Activated naive CD4-positive, alpha-beta T cell treated with anti-CD3 and anti-CD28 coated beads, Interleukin-2, amount 10 ng/mL, durations not matched to agents 7 days and 5 days (primary cell): ENCODE measurements at regions not wholly inside any gene's neighbourhood (a gene's known extent, or its start where the extent isn't known, plus 50 kb on each side); places are given as distances from the start of the nearest gene placed in this dataset.

ENCODE experiments used
- CTCF ChIA-PET: fragments of 350-600 bp; sonication (Branson Sonifier 250); formaldehyde crosslinking; loops from one replicate; lab custom pipeline; 2021; ENCODE audit warnings: antibody characterized with exemption; lab: Charles Lee
- DNase-seq: peaks from one replicate; pipeline ENCODE4 v3.0.0-alpha.2; 2020
- H3K27ac Mint-ChIP-seq: one replicate; pipeline ENCODE4 v1.8.0; 2021; ENCODE audit warnings: mild to moderate bottlenecking, moderate library complexity, mixed read lengths
- H3K27me3 Mint-ChIP-seq: one replicate; pipeline ENCODE4 v1.8.0; 2021; ENCODE audit warnings: mild to moderate bottlenecking, mixed read lengths
- H3K36me3 Mint-ChIP-seq: one replicate; pipeline ENCODE4 v1.8.0; 2021; ENCODE audit warnings: mixed read lengths
- H3K4me1 Mint-ChIP-seq: one replicate; pipeline ENCODE4 v1.8.0; 2021; ENCODE audit warnings: mixed read lengths
- H3K4me3 Mint-ChIP-seq: one replicate; pipeline ENCODE4 v1.8.0; 2021; ENCODE audit warnings: mild to moderate bottlenecking, moderate library complexity, mixed read lengths
- H3K9me3 Mint-ChIP-seq: one replicate; pipeline ENCODE4 v1.8.0; 2021; ENCODE audit warnings: mixed read lengths

DNA sequence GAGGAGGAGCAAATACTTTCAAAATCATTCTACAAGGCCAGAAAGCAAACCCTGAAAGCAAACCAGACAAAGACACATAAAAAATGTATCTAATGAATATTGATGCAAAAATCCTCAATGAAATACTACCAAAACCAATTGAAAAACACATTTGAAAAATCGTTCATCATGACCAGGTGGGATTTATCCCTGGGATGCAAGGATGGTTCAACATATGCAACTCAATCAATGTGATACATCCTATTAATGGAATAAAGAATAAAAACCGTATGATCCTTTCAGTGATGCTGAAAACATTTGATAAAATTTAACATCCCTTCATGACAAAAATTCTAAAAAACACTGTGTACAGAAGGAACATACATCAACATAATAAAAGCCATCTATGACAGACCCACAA is 337.6 kb downstream of the NNT start:
- DNase-seq, result no peak
- H3K4me3 Mint-ChIP-seq, result no peak overlapping the region
- H3K27me3 Mint-ChIP-seq, result no peaks in the 10 kb centered on the region
- CTCF ChIA-PET, result no interaction called here
- no peaks in the 10 kb centered on the region for H3K4me1 Mint-ChIP-seq
- H3K9me3 Mint-ChIP-seq, result peaks cover 9% of the 10 kb centered on the region
- H3K36me3 Mint-ChIP-seq, result no peaks in the 10 kb centered on the region
- H3K27ac Mint-ChIP-seq, result no peak overlapping the region

GRCh38 chr5:43926923-43927322 is 323.9 kb downstream of the NNT start:
- DNase-seq, result no peak
- H3K36me3 Mint-ChIP-seq, result no peaks in the 10 kb centered on the region
- H3K27ac Mint-ChIP-seq, result no peak overlapping the region
- H3K4me1 Mint-ChIP-seq, result no peaks in the 10 kb centered on the region
- CTCF ChIA-PET, result no interaction called here
- peaks cover 3% of the 10 kb centered on the region for H3K9me3 Mint-ChIP-seq
- no peak overlapping the region for H3K4me3 Mint-ChIP-seq
- no peaks in the 10 kb centered on the region for H3K27me3 Mint-ChIP-seq

DNA sequence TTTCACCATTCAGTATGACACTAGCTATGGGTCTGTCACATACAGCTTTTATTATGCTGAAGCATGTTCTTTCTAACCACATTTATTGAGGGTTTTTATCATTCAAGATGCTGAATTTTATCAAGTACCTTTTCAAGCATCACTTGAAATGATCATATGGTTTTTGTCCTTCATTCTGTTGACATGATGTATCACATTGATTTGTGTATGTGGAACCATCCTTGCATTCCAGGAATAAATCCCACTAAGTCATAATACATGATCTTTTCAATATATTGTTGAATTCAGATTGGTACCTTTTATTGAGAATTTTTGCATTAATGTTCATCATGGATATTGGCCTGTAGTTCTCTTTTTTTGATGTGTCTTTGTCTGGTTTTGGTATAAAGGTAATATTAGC is 317.4 kb downstream of the NNT start:
- H3K27me3 Mint-ChIP-seq, result no peaks in the 10 kb centered on the region
- no peaks in the 10 kb centered on the region for H3K9me3 Mint-ChIP-seq
- DNase-seq, result no peak
- no peaks in the 10 kb centered on the region for H3K4me1 Mint-ChIP-seq
- CTCF ChIA-PET, result no interaction called here
- H3K27ac Mint-ChIP-seq, result no peak overlapping the region
- no peaks in the 10 kb centered on the region for H3K36me3 Mint-ChIP-seq
- H3K4me3 Mint-ChIP-seq, result no peak overlapping the region

- Mint-ChIP-seq H3K36me3 (no peaks in the 10 kb centered on the region), H3K27me3 (no peaks in the 10 kb centered on the region), H3K27ac (no peak overlapping the region), H3K4me3 (no peak overlapping the region), H3K4me1 (no peaks in the 10 kb centered on the region), H3K9me3 (no peaks in the 10 kb centered on the region)
- DNase-seq, result no peak
- CTCF ChIA-PET, result no interaction called here
Measured at GRCh38 chr5:43917925-43918324, 314.9 kb downstream of the NNT start.

DNA sequence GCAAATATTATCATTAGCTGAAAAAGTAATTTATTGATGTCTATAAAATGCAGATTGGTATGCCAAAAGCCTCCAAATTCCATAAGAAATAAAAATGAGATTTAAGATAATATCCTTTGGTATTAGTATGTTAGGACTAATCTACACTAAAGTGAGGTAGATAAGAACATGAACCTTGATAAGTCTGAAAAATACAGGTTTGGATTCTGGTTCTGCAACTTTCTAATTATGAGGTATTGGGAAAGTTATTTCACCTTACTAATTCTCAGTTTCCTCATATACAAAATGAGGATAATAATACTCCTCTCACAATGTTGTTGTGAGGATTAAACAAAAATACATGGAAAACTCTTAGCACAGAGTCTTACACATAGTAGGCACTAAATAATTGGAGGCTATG is 300.1 kb downstream of the NNT start:
- Mint-ChIP-seq H3K4me3 (no peak overlapping the region), H3K9me3 (no peaks in the 10 kb centered on the region), H3K36me3 (no peaks in the 10 kb centered on the region), H3K27me3 (no peaks in the 10 kb centered on the region), H3K27ac (no peak overlapping the region), H3K4me1 (no peaks in the 10 kb centered on the region)
- CTCF ChIA-PET, result no interaction called here
- no peak for DNase-seq

GRCh38 chr5:43900974-43901373 is 298.0 kb downstream of the NNT start:
- no peaks in the 10 kb centered on the region for H3K27me3 Mint-ChIP-seq
- no peak for DNase-seq
- CTCF ChIA-PET, result no interaction called here
- H3K27ac Mint-ChIP-seq, result no peak overlapping the region
- no peaks in the 10 kb centered on the region for H3K9me3 Mint-ChIP-seq
- H3K4me3 Mint-ChIP-seq, result no peak overlapping the region
- H3K4me1 Mint-ChIP-seq, result no peaks in the 10 kb centered on the region
- no peaks in the 10 kb centered on the region for H3K36me3 Mint-ChIP-seq

DNA sequence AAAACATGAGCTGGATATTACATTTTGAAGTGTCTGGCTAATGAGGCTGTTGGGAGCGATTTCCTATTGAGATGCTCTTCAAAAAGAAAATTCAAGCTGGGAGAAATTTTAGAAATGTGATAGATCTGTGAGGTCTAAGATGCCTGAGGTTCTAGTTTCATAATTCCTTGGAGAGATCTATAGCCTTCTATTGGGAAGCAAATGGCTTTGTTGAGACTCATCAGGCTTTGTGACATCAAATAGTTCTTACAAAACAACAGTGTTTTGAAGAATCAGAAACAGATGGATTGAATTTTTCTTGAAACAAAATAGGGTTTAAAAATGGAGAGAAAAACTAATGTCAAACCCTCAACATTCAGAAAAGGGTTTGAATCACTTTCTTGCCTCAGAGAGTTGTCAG is 292.9 kb downstream of the NNT start:
- Mint-ChIP-seq H3K36me3 (no peaks in the 10 kb centered on the region), H3K27ac (no peak overlapping the region), H3K9me3 (no peaks in the 10 kb centered on the region), H3K4me1 (no peaks in the 10 kb centered on the region), H3K27me3 (no peaks in the 10 kb centered on the region), H3K4me3 (no peak overlapping the region)
- DNase-seq, result no peak
- CTCF ChIA-PET, result no interaction called here

DNA sequence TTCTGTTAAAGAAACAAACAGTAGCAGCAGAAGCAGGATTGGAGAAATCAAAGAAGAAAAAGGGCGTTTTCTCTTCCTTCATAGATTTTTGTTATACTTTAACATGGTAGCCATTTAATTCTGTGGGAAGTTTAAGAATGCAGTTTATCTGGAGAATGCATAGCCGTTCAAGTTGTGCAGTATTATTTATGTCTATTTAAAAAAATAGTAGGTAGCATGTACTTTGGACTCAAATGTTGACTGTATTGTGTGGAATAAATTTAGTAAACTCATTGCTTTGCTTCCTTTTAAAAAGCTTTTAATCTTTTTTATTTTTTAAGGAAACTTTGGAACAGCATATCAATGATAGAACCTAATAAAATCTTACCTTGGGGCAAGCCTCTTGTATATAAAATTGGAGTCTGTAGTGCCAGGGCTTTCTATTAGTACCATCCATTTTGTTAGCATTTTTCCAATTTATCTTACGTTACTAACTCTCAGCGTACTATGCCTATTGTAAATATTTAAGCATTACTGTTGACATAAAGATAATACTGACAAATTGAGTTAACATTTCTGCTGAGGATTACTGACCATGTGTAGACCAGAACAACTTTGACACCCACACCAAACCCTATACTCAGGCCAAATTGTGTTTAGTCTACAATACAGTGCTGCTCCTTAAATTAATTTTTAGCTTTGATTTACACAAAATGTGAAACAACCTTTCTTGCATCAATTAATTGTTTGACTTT is 291.1 kb downstream of the NNT start:
- CTCF ChIA-PET, result no interaction called here
- Mint-ChIP-seq H3K4me1 (no peaks in the 10 kb centered on the region), H3K27me3 (no peaks in the 10 kb centered on the region), H3K36me3 (no peaks in the 10 kb centered on the region), H3K27ac (no peak overlapping the region), H3K4me3 (no peak overlapping the region), H3K9me3 (no peaks in the 10 kb centered on the region)
- no peak for DNase-seq

DNA sequence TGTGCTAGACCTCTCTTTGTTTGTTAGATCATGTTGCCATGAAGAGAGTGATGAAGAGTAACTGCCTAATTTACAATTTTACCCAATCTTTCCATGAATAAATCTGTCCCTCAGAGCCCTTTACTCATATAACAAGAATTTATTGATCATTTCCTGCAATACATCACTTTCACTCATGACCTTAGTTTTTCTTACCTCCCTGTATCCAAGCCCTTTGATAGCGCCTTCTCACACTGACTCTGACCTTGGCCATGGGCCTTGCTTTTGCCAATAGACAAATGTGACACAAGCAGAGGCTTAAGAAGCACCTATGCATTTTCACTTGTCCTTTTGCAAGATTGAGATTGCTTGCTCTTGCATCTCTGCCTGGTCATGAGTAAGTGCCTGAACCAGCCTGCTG is 288.1 kb downstream of the NNT start:
- Mint-ChIP-seq H3K4me3 (no peak overlapping the region), H3K9me3 (no peaks in the 10 kb centered on the region), H3K4me1 (no peaks in the 10 kb centered on the region)

DNA sequence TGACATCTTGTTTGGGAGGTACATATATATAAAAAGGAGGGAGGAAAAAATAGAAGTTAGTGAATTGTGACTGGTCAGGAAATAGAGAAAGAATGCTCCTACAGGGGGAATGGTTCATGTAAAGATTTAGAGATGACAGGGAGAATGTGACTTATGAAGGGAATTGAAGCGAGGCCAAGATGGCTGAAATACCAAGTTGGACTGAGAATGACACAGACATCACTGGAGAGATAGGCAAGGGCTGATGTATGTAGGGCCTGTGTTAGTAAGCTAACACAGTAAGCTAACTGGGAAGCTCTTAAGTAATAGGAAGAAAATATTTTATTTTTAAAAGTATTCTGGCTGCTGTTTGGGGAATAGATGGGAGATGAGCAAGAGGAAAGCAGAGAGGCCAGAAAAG is 286.3 kb downstream of the NNT start:
- CTCF ChIA-PET, result no interaction called here
- H3K27me3 Mint-ChIP-seq, result no peaks in the 10 kb centered on the region
- no peaks in the 10 kb centered on the region for H3K36me3 Mint-ChIP-seq
- no peak overlapping the region for H3K27ac Mint-ChIP-seq
- DNase-seq, result no peak
- no peak overlapping the region for H3K4me3 Mint-ChIP-seq
- no peaks in the 10 kb centered on the region for H3K4me1 Mint-ChIP-seq
- H3K9me3 Mint-ChIP-seq, result no peaks in the 10 kb centered on the region

More for the DNA sequence above, 288.1 kb downstream of the NNT start:
- H3K27me3 Mint-ChIP-seq, result no peaks in the 10 kb centered on the region
- no peak for DNase-seq
- H3K27ac Mint-ChIP-seq, result no peak overlapping the region
- no peaks in the 10 kb centered on the region for H3K36me3 Mint-ChIP-seq
- CTCF ChIA-PET, result no interaction called here

GRCh38 chr5:43875741-43876140 is 272.8 kb downstream of the NNT start:
- Mint-ChIP-seq H3K9me3 (no peaks in the 10 kb centered on the region), H3K4me3 (no peak overlapping the region), H3K36me3 (no peaks in the 10 kb centered on the region), H3K27me3 (no peaks in the 10 kb centered on the region), H3K4me1 (no peaks in the 10 kb centered on the region), H3K27ac (no peak overlapping the region)
- DNase-seq, result no peak
- CTCF ChIA-PET, result no interaction called here

- no peaks in the 10 kb centered on the region for H3K36me3 Mint-ChIP-seq
- no peaks in the 10 kb centered on the region for H3K4me1 Mint-ChIP-seq
- no peak overlapping the region for H3K4me3 Mint-ChIP-seq
- DNase-seq, result no peak
- no peaks in the 10 kb centered on the region for H3K9me3 Mint-ChIP-seq
- H3K27ac Mint-ChIP-seq, result no peak overlapping the region
- CTCF ChIA-PET, result no interaction called here
- no peaks in the 10 kb centered on the region for H3K27me3 Mint-ChIP-seq
Measured at GRCh38 chr5:43874772-43875171, 271.8 kb downstream of the NNT start.

DNA sequence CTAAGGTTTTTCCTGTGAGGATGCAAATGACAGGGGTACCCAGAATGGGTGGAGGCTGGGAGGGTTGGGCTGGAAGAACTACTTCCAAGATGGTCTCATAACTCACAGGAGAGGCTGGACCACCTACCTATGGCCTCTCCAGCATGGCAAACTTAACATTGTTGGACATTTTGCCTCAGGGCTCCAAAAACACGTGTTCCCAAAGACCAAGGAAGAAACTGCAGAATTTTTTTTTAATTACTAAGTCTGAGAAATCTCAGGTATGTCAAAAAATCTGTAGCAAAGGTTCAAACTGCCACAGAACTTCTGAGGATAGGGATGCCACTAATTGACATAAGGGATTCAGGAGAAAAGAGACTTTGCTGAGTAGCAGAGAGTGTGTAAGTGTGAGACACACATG is 270.8 kb downstream of the NNT start:
- no peaks in the 10 kb centered on the region for H3K9me3 Mint-ChIP-seq
- CTCF ChIA-PET, result no interaction called here
- no peaks in the 10 kb centered on the region for H3K27me3 Mint-ChIP-seq
- H3K4me3 Mint-ChIP-seq, result no peak overlapping the region
- no peak overlapping the region for H3K27ac Mint-ChIP-seq
- no peaks in the 10 kb centered on the region for H3K4me1 Mint-ChIP-seq
- H3K36me3 Mint-ChIP-seq, result no peaks in the 10 kb centered on the region
- no peak for DNase-seq

- no peaks in the 10 kb centered on the region for H3K9me3 Mint-ChIP-seq
- no peaks in the 10 kb centered on the region for H3K4me1 Mint-ChIP-seq
- no peak overlapping the region for H3K27ac Mint-ChIP-seq
- H3K36me3 Mint-ChIP-seq, result no peaks in the 10 kb centered on the region
- no peak for DNase-seq
- H3K27me3 Mint-ChIP-seq, result no peaks in the 10 kb centered on the region
- H3K4me3 Mint-ChIP-seq, result no peak overlapping the region
- CTCF ChIA-PET, result no interaction called here
Measured at GRCh38 chr5:43859309-43859708, 256.3 kb downstream of the NNT start.

DNA sequence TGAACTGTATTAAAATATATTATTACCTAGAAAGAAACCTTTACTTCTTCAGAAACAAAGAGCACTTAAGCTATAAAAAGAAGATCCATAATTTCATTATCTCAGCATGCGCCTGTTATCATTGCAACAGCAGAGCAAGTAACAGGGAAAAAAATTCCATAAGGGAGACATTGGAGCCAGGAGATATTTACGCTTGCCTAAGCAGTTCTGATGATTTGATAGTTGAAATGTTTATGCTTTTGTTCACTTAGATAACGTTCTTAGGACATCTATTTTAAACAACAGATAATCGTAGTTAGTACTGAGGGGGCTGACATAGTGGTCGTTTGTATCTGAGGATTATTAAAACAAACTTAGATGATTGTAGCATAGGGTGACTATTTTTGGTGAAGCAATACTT is 252.5 kb downstream of the NNT start:
- H3K4me3 Mint-ChIP-seq, result no peak overlapping the region
- no peaks in the 10 kb centered on the region for H3K4me1 Mint-ChIP-seq
- H3K27ac Mint-ChIP-seq, result no peak overlapping the region
- H3K9me3 Mint-ChIP-seq, result no peaks in the 10 kb centered on the region
- H3K27me3 Mint-ChIP-seq, result no peaks in the 10 kb centered on the region
- H3K36me3 Mint-ChIP-seq, result no peaks in the 10 kb centered on the region
- no peak for DNase-seq
- CTCF ChIA-PET, result no interaction called here
